K562 (cell line): ENCODE measurements at regions not wholly inside any gene's neighbourhood (a gene's known extent, or its start where the extent isn't known, plus 50 kb on each side); places are given as distances from the start of the nearest gene placed in this dataset.

Experiments used
- MED1 ChIP-seq: sonication (generic); formaldehyde crosslinking; IDR thresholded peaks from 2 replicates; pipeline ENCODE4 v1.8.1; 2023; ENCODE audit warnings: missing genetic modification reagents, borderline replicate concordance
- SIN3A ChIP-seq, 2 experiments: fragments of 150-350 bp in 1 of 2; IDR thresholded peaks; 2 replicates each; pipeline ENCODE4 v1.6.1; 2011 to 2016; ENCODE audit warnings: borderline replicate concordance in 2 of 2, low read depth in 2 of 2, low read length in 2 of 2, mild to moderate bottlenecking in 2 of 2, moderate library complexity in 2 of 2; ENCODE audit not compliant: control insufficient read depth in 1 of 2

DNA sequence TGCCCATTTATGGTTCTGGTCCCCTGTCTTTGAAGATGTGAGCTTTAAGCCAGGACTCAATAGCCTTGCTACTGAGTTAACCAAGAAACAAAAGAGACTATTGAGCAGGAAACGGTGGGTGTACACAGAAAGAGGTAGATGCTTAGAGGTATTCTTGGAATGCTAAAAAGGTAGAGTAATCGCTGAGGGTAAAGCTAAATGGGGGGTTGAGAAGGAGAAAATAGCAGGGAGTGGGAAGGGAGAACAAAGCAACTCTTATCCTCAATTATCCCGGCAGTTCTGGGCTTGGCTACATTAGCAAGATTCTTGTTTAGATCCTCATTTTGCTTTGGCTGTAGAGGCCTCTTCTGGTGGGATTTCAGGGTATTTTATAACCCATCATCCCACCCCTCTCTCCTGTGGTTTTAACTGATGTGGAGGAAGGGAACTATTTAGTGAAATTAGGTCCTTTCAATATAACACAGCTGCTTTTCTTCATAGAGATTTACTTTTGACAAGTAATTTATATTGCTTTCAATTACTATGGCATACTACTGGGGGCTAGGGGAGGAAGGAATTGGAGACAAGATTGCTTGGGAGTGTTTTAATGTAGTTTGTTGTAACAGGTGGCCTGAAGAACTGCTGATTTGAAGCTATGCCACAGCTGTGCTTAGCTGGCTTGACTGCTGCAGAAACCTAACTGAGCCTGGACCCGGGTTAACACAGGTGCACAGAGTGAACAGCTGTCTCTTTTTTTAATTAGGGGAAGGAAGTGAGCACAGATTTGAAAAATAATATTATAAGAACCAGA is 234.3 kb upstream of the CCDC54 start:
- TF ChIP-seq MED1 (CRISPR knock-in tag) (no peak), SIN3A (IDR thresholded peaks at IDR 0.05; ENCODE audit: borderline replicate concordance in 2 of 2, control insufficient read depth in 1 of 2, low read depth in 2 of 2, low read length in 2 of 2) (no peak)
